Stomach (tissue), 8 donors: ENCODE measurements at regions not wholly inside any gene's neighbourhood (a gene's known extent, or its start where the extent isn't known, plus 50 kb on each side); places are given as distances from the start of the nearest gene placed in this dataset.

Source experiments
- DNase-seq, 2 donors: peaks; one replicate each; pipeline versions ENCODE4 v3.0.0 to v3.0.0-alpha.2; 2013 to 2019
- H3K27ac ChIP-seq, 5 donors: fragments of 200-600 bp in 4 of 5; sonication (generic) in 4 of 5; one replicate each; pipeline ENCODE4 v1.5.1; 2013 to 2019; ENCODE audit warnings: mild to moderate bottlenecking in 1 of 5, moderate library complexity in 1 of 5
- H3K27me3 ChIP-seq, 3 donors: fragments of 200-600 bp; sonication (generic); one replicate each; pipeline ENCODE4 v1.5.1; 2017 to 2019; ENCODE audit warnings: mixed run types in 1 of 3
- H3K36me3 ChIP-seq, 4 donors: fragments of 200-600 bp; sonication (generic); 1 replicate in 3 of 4; 2 replicates in 1 of 4; pipeline ENCODE4 v1.5.1; 2016 to 2019
- H3K4me1 ChIP-seq, 4 donors: fragments of 200-600 bp; sonication (generic); one replicate each; pipeline ENCODE4 v1.5.1; 2016 to 2019
- H3K4me3 ChIP-seq, 4 donors: fragments of 200-600 bp; sonication (generic) in 3 of 4; one replicate each; pipeline ENCODE4 v1.5.1; 2016 to 2019; ENCODE audit warnings: mild to moderate bottlenecking in 1 of 4
- H3K9me3 ChIP-seq, 4 donors: fragments of 200-600 bp; sonication (generic); one replicate each; pipeline ENCODE4 v1.5.1; 2016 to 2019
- EP300 ChIP-seq: sonication (generic); formaldehyde crosslinking; IDR thresholded peaks from one replicate; pipeline ENCODE4 v1.6.1; 2017; ENCODE audit warnings: antibody characterized with exemption
- POLR2A ChIP-seq, 4 donors: fragments of 450-650 bp; IDR thresholded peaks; one replicate each; pipeline ENCODE4 v1.6.1; 2016; ENCODE audit warnings: antibody characterized with exemption in 4 of 4, control low read depth in 2 of 4, mild to moderate bottlenecking in 1 of 4, moderate library complexity in 1 of 4
- POLR2AphosphoS5 ChIP-seq, 3 donors: sonication (generic); formaldehyde crosslinking; IDR thresholded peaks; one replicate each; pipeline ENCODE4 v1.6.1; 2016; ENCODE audit warnings: antibody characterized with exemption in 3 of 3
- WGBS, 5 donors: extraction: QIAGEN DNeasy Blood & Tissue Kit in 3 of 5; methylation state at CpG; one replicate each; pipeline versions ENCODE4 v1.1.5 to v1.1.7; 2013 to 2018; 5-methylcytosine and 5-hydroxymethylcytosine counted together
- intact Hi-C: fragments of 100-400 bp; cut with DNase I; formaldehyde crosslinking; loops from one replicate; pipeline ENCODE4 v1.15.1; 2023; ENCODE audit warnings: low total_unique reads
- TF ChIP-seq, protein P1 (sequence below), 7 experiments: fragments of 450-650 bp in 4 of 7; fragments of 200-600 bp in 3 of 7; sonication (generic) in 3 of 7; IDR thresholded peaks; one replicate each; pipeline ENCODE4 v1.5.1; 2016 to 2019; ENCODE audit warnings: antibody characterized with exemption in 7 of 7, control low read depth in 2 of 7, mild to moderate bottlenecking in 1 of 7
- donor health status: healthy with polysubstance abuse.
- donor health status: Bipolar disorder and iron deficiency.
- donor health status: healthy.

DNA sequence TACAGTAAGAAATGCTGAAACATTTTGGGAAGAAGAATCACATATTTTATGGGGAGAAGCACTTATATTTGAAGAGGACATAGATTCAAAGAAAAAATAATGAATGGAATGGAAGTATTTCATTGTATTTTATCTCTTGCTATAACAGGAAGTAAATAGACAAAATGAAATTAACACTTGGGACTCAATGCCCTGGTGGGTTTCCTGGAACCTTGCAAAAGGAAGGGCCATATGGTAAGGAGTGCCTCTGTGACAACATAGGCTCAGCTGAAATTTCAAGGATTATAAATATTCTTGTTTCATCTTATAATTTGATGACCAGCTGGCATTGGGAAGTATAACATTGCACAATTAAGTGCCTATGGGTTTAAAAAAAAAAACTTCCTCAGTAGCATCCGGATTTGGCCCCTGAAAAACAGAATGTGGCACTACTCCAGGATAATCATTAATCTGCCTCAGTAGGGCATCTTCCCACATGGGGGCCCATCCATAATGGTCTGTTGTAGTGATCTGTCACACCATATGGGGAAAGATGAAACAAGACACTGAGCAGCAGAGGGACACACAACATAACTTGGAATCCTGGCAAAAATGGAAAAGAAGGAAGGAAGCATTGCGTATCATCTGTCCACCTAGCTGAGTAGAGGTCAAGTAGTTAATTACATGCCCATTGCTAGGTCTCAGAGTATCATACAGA is 321.6 kb downstream of the NDFIP2 start:
- TF ChIP-seq, protein P1, sequence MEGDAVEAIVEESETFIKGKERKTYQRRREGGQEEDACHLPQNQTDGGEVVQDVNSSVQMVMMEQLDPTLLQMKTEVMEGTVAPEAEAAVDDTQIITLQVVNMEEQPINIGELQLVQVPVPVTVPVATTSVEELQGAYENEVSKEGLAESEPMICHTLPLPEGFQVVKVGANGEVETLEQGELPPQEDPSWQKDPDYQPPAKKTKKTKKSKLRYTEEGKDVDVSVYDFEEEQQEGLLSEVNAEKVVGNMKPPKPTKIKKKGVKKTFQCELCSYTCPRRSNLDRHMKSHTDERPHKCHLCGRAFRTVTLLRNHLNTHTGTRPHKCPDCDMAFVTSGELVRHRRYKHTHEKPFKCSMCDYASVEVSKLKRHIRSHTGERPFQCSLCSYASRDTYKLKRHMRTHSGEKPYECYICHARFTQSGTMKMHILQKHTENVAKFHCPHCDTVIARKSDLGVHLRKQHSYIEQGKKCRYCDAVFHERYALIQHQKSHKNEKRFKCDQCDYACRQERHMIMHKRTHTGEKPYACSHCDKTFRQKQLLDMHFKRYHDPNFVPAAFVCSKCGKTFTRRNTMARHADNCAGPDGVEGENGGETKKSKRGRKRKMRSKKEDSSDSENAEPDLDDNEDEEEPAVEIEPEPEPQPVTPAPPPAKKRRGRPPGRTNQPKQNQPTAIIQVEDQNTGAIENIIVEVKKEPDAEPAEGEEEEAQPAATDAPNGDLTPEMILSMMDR (IDR thresholded peaks at IDR 0.05): no peak
- TF ChIP-seq POLR2A (IDR thresholded peaks at IDR 0.05) (no peak), EP300 (no peak), POLR2AphosphoS5 (IDR thresholded peaks at IDR 0.05) (no peak)
- intact Hi-C loops: no loop called here
- no peak for DNase-seq

DNA sequence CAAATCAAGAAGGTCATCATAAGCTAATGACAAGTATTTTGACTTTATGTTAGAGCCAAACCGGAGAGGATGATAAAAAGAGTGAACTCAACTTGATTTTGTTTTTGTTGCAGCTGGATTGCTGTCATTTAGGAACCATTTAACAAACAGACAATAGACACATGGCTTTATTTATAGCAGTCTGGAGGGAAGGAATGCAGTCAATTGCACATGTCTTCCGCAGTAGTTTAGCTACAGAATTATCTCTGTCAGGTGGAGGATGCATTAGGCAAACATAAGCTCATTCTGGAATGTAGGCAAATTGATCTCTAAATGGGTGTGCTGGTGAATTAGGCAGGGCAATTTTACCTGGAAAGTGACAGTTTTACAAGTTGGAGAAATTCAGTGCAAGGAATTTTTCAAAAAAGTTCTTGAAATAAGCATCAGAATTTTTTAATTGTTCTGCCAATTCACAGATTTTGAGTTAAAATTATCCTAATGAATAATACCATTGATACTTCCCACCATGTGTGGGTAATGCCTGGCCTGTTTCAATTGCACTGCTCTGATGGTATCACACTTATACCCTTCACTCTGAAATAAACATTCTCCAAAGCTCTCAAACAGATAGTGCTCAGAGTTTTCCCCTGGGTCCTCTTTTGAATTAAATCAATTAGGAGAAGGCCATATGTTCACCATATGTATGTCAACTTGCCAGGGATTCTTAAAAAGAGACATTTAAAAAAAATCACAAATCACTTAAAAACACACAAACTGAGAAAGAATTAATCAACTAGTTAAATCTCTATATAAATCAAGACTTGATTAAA is 318.3 kb downstream of the NDFIP2 start:
- DNase-seq: peak in 1 of 2 donors; percentile 44
- WGBS, 5 donors: 43 to 70% (median 58%) methylated on average over 2 of the region's 2 CpGs
- intact Hi-C loops: no loop called here
- TF ChIP-seq, protein P1 (IDR thresholded peaks at IDR 0.05): no peak
- Histone ChIP-seq H3K9me3 (no peaks in the 10 kb centered on the region), H3K4me1 (no peaks in the 10 kb centered on the region), H3K36me3 (no peaks in the 10 kb centered on the region), H3K4me3 (no peak overlapping the region), H3K27me3 (no peaks in the 10 kb centered on the region), H3K27ac (no peak overlapping the region)

More for the DNA sequence above, 321.6 kb downstream of the NDFIP2 start:
- no peaks in the 10 kb centered on the region for H3K9me3 ChIP-seq
- WGBS, 5 donors: 69 to 83% (median 77%) methylated on average over 2 of the region's 2 CpGs
- H3K27me3 ChIP-seq: no peaks in the 10 kb centered on the region
- H3K36me3 ChIP-seq: no peaks in the 10 kb centered on the region
- H3K4me3 ChIP-seq: no peak overlapping the region
- H3K27ac ChIP-seq: no peak overlapping the region
- H3K4me1 ChIP-seq: no peaks in the 10 kb centered on the region

DNA sequence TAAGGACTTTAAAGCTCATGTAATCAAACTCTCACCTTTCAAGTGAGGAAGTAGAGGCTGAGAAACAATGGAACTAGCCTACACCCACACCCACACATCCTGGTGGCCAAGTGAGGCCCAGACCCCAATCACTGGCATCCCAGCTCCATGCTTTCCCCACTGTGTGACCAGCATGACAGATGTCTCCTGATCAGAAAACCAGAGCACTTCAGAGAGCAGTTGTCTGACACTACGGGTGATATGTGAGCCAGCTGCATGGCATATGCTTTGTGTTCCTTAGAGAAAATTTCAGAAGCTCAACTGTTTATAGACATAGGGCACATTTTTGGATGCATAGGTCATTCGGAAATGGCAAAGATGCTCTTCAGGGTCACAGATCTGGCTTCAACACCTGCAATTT is 315.2 kb downstream of the NDFIP2 start:
- no peak overlapping the region for H3K4me3 ChIP-seq
- no peaks in the 10 kb centered on the region for H3K27me3 ChIP-seq
- DNase-seq: no peak
- intact Hi-C loops: no loop called here
- H3K9me3 ChIP-seq: no peaks in the 10 kb centered on the region
- no peaks in the 10 kb centered on the region for H3K36me3 ChIP-seq
- H3K4me1 ChIP-seq: no peaks in the 10 kb centered on the region
- TF ChIP-seq, protein P1 (IDR thresholded peaks at IDR 0.05): no peak
- no peak for TF ChIP-seq POLR2A (IDR thresholded peaks at IDR 0.05)
- TF ChIP-seq EP300: no peak
- no peak for TF ChIP-seq POLR2AphosphoS5 (IDR thresholded peaks at IDR 0.05)
- no peak overlapping the region for H3K27ac ChIP-seq
- 73 to 91% (median 86%) methylated on average over 2 of the region's 2 CpGs for WGBS, 5 donors

DNA sequence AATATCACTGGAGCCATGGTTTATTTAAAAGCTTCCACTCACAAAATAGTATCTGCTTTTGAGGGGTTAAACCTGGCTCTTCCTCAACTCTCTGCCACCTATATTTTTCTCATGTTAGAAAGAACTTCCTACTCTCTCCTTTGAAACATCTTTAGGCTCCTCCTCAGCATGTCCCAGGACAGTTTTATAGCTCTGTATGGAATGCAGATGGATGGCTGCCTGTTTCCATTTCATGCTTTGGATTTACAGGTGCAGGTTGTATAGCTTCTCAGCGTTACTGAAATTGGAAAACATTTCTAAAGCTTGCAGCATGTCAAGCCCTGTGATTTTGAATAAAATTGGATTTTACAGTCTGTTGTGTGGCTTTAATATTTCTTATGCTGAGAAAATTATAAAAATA is 314.0 kb downstream of the NDFIP2 start:
- H3K4me3 ChIP-seq: no peak overlapping the region
- peaks cover 0 to 4% (median 0%) of the 10 kb centered on the region in 4 donors for H3K9me3 ChIP-seq
- H3K27ac ChIP-seq: no peak overlapping the region
- intact Hi-C loops: no loop called here
- H3K27me3 ChIP-seq: no peaks in the 10 kb centered on the region
- 52 to 84% (median 75%) methylated on average over 1 of the region's 1 CpG for WGBS, 5 donors
- no peaks in the 10 kb centered on the region for H3K4me1 ChIP-seq
- no peaks in the 10 kb centered on the region for H3K36me3 ChIP-seq
- no peak for DNase-seq
- no peak for TF ChIP-seq POLR2AphosphoS5 (IDR thresholded peaks at IDR 0.05)
- no peak for TF ChIP-seq POLR2A (IDR thresholded peaks at IDR 0.05)
- TF ChIP-seq, protein P1 (IDR thresholded peaks at IDR 0.05): no peak
- no peak for TF ChIP-seq EP300
